HCT116 (cell line): ENCODE measurements at regions not wholly inside any gene's neighbourhood (a gene's known extent, or its start where the extent isn't known, plus 50 kb on each side); places are given as distances from the start of the nearest gene placed in this dataset.

Experiments
- ATAC-seq: fragments of 200-7000 bp; cut with Tn5 transposase; 2 replicates; pipeline ENCODE4 v1.9.1; 2020; ENCODE audit warnings: mild to moderate bottlenecking, moderate library complexity
- BruUV-seq: library from RNA; stranded (reverse); fragments of 400-500 nt; replicated peaks from 2 replicates; lab custom pipeline; 2021; lab: Mats Ljungman, UMichigan
- CTCF ChIA-PET: fragments of 300-600 bp; sonication (Branson Sonifier 250); formaldehyde crosslinking; loops from one replicate; lab custom pipeline; 2021; ENCODE audit warnings: antibody characterized with exemption; lab: Charles Lee
- POLR2A ChIA-PET: fragments of 300-600, 350-600 bp; sonication (Branson Sonifier 250); formaldehyde crosslinking; loops from one replicate; lab custom pipeline; 2021; ENCODE audit warnings: antibody characterized with exemption; lab: Charles Lee
- RAD21 ChIA-PET, 2 experiments: fragments of 300-600 bp; sonication (Branson Sonifier 250); formaldehyde crosslinking; loops; one replicate each; lab custom pipeline; 2023; ENCODE audit warnings: low total read pairs in 2 of 2; ENCODE audit not compliant: uncharacterized antibody in 2 of 2, unreplicated experiment in 2 of 2, low non-redundant PET in 1 of 2; lab: Charles Lee
- DNase-seq: peaks from one replicate; pipeline ENCODE4 v3.0.0-alpha.2; 2010; ENCODE audit warnings: low read depth, low spot score
- H2AFZ ChIP-seq: fragments of 200-600 bp; shearing (Covaris generic), sonication (generic); 2 replicates; pipeline ENCODE4 v1.6.1; 2017; ENCODE audit warnings: low read depth, mixed run types, mixed read lengths, antibody characterized with exemption, low read length; ENCODE audit not compliant: poor library complexity, severe bottlenecking
- H3K27ac ChIP-seq: 2 replicates; pipeline ENCODE4 v1.5.1; 2012; ENCODE audit warnings: low read depth, low read length
- H3K27me3 ChIP-seq: fragments of 200-600 bp; sonication (generic); 2 replicates; pipeline ENCODE4 v1.6.1; 2016; ENCODE audit warnings: mixed run types, low read length, mixed read lengths; ENCODE audit not compliant: insufficient read depth
- H3K36me3 ChIP-seq, 2 experiments: fragments of 200-500 bp in 1 of 2; fragments of 200-600 bp in 1 of 2; sonication (Bioruptor generic) in 1 of 2; sonication (generic) in 1 of 2; 2 replicates each; pipeline versions ENCODE4 v1.5.1 to v1.6.1; 2014 to 2016; ENCODE audit warnings: low read length in 2 of 2, inconsistent platforms in 1 of 2, mixed read lengths in 1 of 2, mixed run types in 1 of 2; ENCODE audit not compliant: insufficient read depth in 2 of 2, control insufficient read depth in 1 of 2
- H3K4me1 ChIP-seq, 2 experiments: fragments of 200-600 bp in 1 of 2; sonication (generic) in 1 of 2; 2 replicates each; pipeline versions ENCODE4 v1.5.1 to v1.6.1; 2012 to 2017; ENCODE audit warnings: low read length in 2 of 2, inconsistent platforms in 1 of 2, mild to moderate bottlenecking in 1 of 2, mixed read lengths in 1 of 2, mixed run types in 1 of 2, moderate library complexity in 1 of 2; ENCODE audit not compliant: insufficient read depth in 2 of 2, control insufficient read depth in 1 of 2
- H3K4me2 ChIP-seq: fragments of 200-600 bp; sonication (generic); 2 replicates; pipeline ENCODE4 v1.6.1; 2017; ENCODE audit warnings: mixed run types, low read length, mixed read lengths
- H3K4me3 ChIP-seq, 2 experiments: fragments of 200-600 bp in 1 of 2; sonication (generic) in 1 of 2; replicated peaks in 1 of 2; 2 replicates each; pipeline ENCODE4 v1.5.1; 2011 to 2016; ENCODE audit warnings: low read length in 2 of 2, control low read depth in 1 of 2, low read depth in 1 of 2, mild to moderate bottlenecking in 1 of 2, mixed read lengths in 1 of 2, mixed run types in 1 of 2
- H3K79me2 ChIP-seq: fragments of 200-600 bp; sonication (generic); 2 replicates; pipeline ENCODE4 v1.6.1; 2017; ENCODE audit warnings: mild to moderate bottlenecking, mixed run types, low read length, moderate library complexity, mixed read lengths; ENCODE audit not compliant: insufficient read depth
- H3K9ac ChIP-seq: fragments of 200-600 bp; sonication (generic); 2 replicates; pipeline ENCODE4 v1.6.1; 2016; ENCODE audit warnings: low read length, mixed read lengths
- H3K9me2 ChIP-seq: fragments of 200-600 bp; sonication (generic), shearing (Covaris generic); 2 replicates; pipeline ENCODE4 v1.6.1; 2017; ENCODE audit warnings: mixed run types, mild to moderate bottlenecking, moderate library complexity; ENCODE audit not compliant: insufficient read depth
- H3K9me3 ChIP-seq, 2 experiments: fragments of 200-500 bp in 1 of 2; fragments of 200-600 bp in 1 of 2; sonication (Bioruptor generic) in 1 of 2; sonication (generic) in 1 of 2; 2 replicates each; pipeline ENCODE4 v1.6.1; 2014 to 2017; ENCODE audit warnings: low read length in 2 of 2, mixed read lengths in 2 of 2, inconsistent platforms in 1 of 2, low read depth in 1 of 2, mild to moderate bottlenecking in 1 of 2, mixed run types in 1 of 2, moderate library complexity in 1 of 2; ENCODE audit not compliant: control insufficient read depth in 1 of 2, insufficient read depth in 1 of 2
- H4K20me1 ChIP-seq: fragments of 200-600 bp; sonication (generic), shearing (Covaris generic); 2 replicates; pipeline ENCODE4 v1.6.1; 2017; ENCODE audit warnings: mixed run types, mild to moderate bottlenecking, moderate library complexity; ENCODE audit not compliant: insufficient read depth
- ATF3 ChIP-seq: IDR thresholded peaks from 2 replicates; pipeline ENCODE4 v1.6.1; 2012
- CBX3 ChIP-seq: IDR thresholded peaks from 2 replicates; pipeline ENCODE4 v1.6.1; 2012; ENCODE audit warnings: low read depth
- CEBPB ChIP-seq: IDR thresholded peaks from 2 replicates; pipeline ENCODE4 v1.6.1; 2012; ENCODE audit warnings: low read depth
- CTCF ChIP-seq, 3 experiments: fragments of 200-600 bp in 1 of 3; sonication (generic) in 1 of 3; IDR thresholded peaks in 2 of 3; conservative IDR thresholded peaks in 1 of 3; 2 replicates each; pipeline ENCODE4 v1.5.1; 2012 to 2017; ENCODE audit warnings: low read depth in 2 of 3, low read length in 2 of 3, antibody characterized with exemption in 1 of 3, borderline replicate concordance in 1 of 3, control low read depth in 1 of 3, mild to moderate bottlenecking in 1 of 3, mixed read lengths in 1 of 3, mixed run types in 1 of 3, moderate library complexity in 1 of 3; ENCODE audit not compliant: insufficient read depth in 1 of 3
- EGR1 ChIP-seq: IDR thresholded peaks from 2 replicates; pipeline ENCODE4 v1.6.1; 2012; ENCODE audit warnings: low read depth
- ELF1 ChIP-seq: IDR thresholded peaks from 2 replicates; pipeline ENCODE4 v1.6.1; 2012; ENCODE audit warnings: low read depth, borderline replicate concordance
- EZH2 ChIP-seq: fragments of 200-600 bp; sonication (generic); IDR thresholded peaks from 2 replicates; pipeline ENCODE4 v1.6.1; 2017; ENCODE audit warnings: antibody characterized with exemption, mixed run types
- EZH2phosphoT487 ChIP-seq: fragments of 200-600 bp; IDR thresholded peaks from 2 replicates; pipeline ENCODE4 v1.6.1; 2018; ENCODE audit warnings: antibody characterized with exemption, borderline replicate concordance
- FOSL1 ChIP-seq: IDR thresholded peaks from 2 replicates; pipeline ENCODE4 v1.6.1; 2012; ENCODE audit warnings: low read depth
- MAX ChIP-seq: IDR thresholded peaks from 2 replicates; pipeline ENCODE4 v1.6.1; 2012
- POLR2A ChIP-seq: IDR thresholded peaks from 2 replicates; pipeline ENCODE4 v1.7.0; 2011; ENCODE audit warnings: borderline replicate concordance; ENCODE audit not compliant: insufficient read depth, insufficient read length; ENCODE audit errors: extremely low read depth
- POLR2AphosphoS5 ChIP-seq: IDR thresholded peaks from 2 replicates; pipeline ENCODE4 v1.6.1; 2011; ENCODE audit warnings: mild to moderate bottlenecking, low read depth, low read length, moderate library complexity
- RAD21 ChIP-seq: IDR thresholded peaks from 2 replicates; pipeline ENCODE4 v1.6.1; 2012; ENCODE audit warnings: low read depth, mild to moderate bottlenecking
- REST ChIP-seq: IDR thresholded peaks from 2 replicates; pipeline ENCODE4 v1.6.1; 2012; ENCODE audit warnings: low read depth
- SIN3A ChIP-seq: IDR thresholded peaks from 2 replicates; pipeline ENCODE4 v1.6.1; 2012; ENCODE audit warnings: low read depth
- SP1 ChIP-seq: IDR thresholded peaks from 2 replicates; pipeline ENCODE4 v1.6.1; 2012; ENCODE audit warnings: low read depth
- SRF ChIP-seq: IDR thresholded peaks from 2 replicates; pipeline ENCODE4 v1.6.1; 2012; ENCODE audit warnings: low read depth
- TCF7L2 ChIP-seq: IDR thresholded peaks from 2 replicates; pipeline ENCODE4 v1.7.0; 2011; ENCODE audit warnings: borderline replicate concordance, inconsistent platforms; ENCODE audit not compliant: insufficient read depth, insufficient read length; ENCODE audit errors: extremely low read depth
- YY1 ChIP-seq: IDR thresholded peaks from 2 replicates; pipeline ENCODE4 v1.6.1; 2011; ENCODE audit warnings: low read length, low read depth, moderate library complexity, mild to moderate bottlenecking; ENCODE audit not compliant: insufficient replicate concordance; ENCODE audit errors: extremely low read depth
- ZFX ChIP-seq: fragments of 450-650 bp; IDR thresholded peaks from 2 replicates; pipeline ENCODE4 v1.6.1; 2017
- intact Hi-C: fragments of 100-400 bp; cut with micrococcal nuclease; formaldehyde crosslinking; loops from 2 replicates; pipeline ENCODE4 v1.10.0; 2022

- RAD21 ChIA-PET = no interaction called here
- H3K79me2 ChIP-seq = no peaks in the 10 kb centered on the region
- no peak overlapping the region for H2AFZ ChIP-seq
- no peak overlapping the region for H3K4me2 ChIP-seq
- peaks cover 4% of the 10 kb centered on the region in 2 experiments; a peak in 2 of 4 replicates for H3K9me3 ChIP-seq
- BruUV-seq = no TSS peak
- H4K20me1 ChIP-seq = no peaks in the 10 kb centered on the region
- H3K27me3 ChIP-seq = no peaks in the 10 kb centered on the region
- ATAC-seq (no peak), DNase-seq (no peak)
- H3K9me2 ChIP-seq = no peaks in the 10 kb centered on the region
- POLR2A ChIA-PET = no interaction called here
- no peak overlapping the region for H3K9ac ChIP-seq
- CTCF ChIA-PET = no interaction called here
- intact Hi-C loops = no loop called here
- H3K4me3 ChIP-seq = no peak overlapping the region
- no peak overlapping the region for H3K27ac ChIP-seq
- no peaks in the 10 kb centered on the region for H3K36me3 ChIP-seq
- TF ChIP-seq SIN3A (no peak), POLR2AphosphoS5 (no peak), TCF7L2 (no peak), REST (no peak), ELF1 (no peak), YY1 (no peak), POLR2A (no peak), CBX3 (no peak), ZFX (no peak), SP1 (no peak), MAX (no peak), FOSL1 (no peak), EGR1 (no peak), RAD21 (no peak), CTCF (IDR thresholded peaks at IDR 0.05 in 2 of 3, conservative IDR thresholded peaks at IDR 0.05 in 1 of 3; ENCODE audit: borderline replicate concordance in 1 of 3, insufficient read depth in 1 of 3, low read depth in 2 of 3, low read length in 2 of 3) (no peak), EZH2phosphoT487 (no peak), CEBPB (no peak), SRF (no peak), ATF3 (no peak), EZH2 (no peak)
- H3K4me1 ChIP-seq = no peaks in the 10 kb centered on the region
Measured at GRCh38 chr4:22941688-22942375, 249.1 kb downstream of the GBA3 start.
